HG03025 (cell line): ENCODE measurements at regions not wholly inside any gene's neighbourhood (a gene's known extent, or its start where the extent isn't known, plus 50 kb on each side); places are given as distances from the start of the nearest gene placed in this dataset.
A peak's percentile ranks its signal among the peaks of the same experiment; 100 is the strongest.
"Not testable (repeated sequence)": the region's sequence is repeated elsewhere in the genome, so short reads cannot be mapped to it uniquely, and the experiment has no call there.

Experiments used
- ATAC-seq: cut with Tn5 transposase; IDR thresholded peaks from one replicate; pipeline ENCODE4 v1.9.1; 2021; ENCODE audit warnings: mild to moderate bottlenecking, moderate library complexity; ENCODE audit not compliant: unreplicated experiment, low FRiP score

- ATAC-seq: not testable (repeated sequence)
Observed at GRCh38 chr1:199031170-199031569, 392.3 kb downstream of the PTPRC start.

GRCh38 chr1:199032479-199032878 is 393.6 kb downstream of the PTPRC start:
- not testable (repeated sequence) for ATAC-seq

- no peak for ATAC-seq
Observed at GRCh38 chr1:199033661-199034060, 394.8 kb downstream of the PTPRC start.

GRCh38 chr1:199038156-199038555 is 399.3 kb downstream of the PTPRC start:
- no peak for ATAC-seq

GRCh38 chr1:199040076-199040905 is 401.5 kb downstream of the PTPRC start:
- no peak for ATAC-seq

GRCh38 chr1:199041173-199041914 is 402.5 kb downstream of the PTPRC start:
- peak; percentile 99 for ATAC-seq

- ATAC-seq: no peak
Observed at GRCh38 chr1:199042193-199042592, 403.4 kb downstream of the PTPRC start.

- ATAC-seq: no peak
Observed at GRCh38 chr1:199044191-199044590, 405.4 kb downstream of the PTPRC start.

- ATAC-seq: no peak
Observed at GRCh38 chr1:199046618-199047017, 407.8 kb downstream of the PTPRC start.

- ATAC-seq: no peak
Observed at GRCh38 chr1:199054694-199055093, 415.9 kb downstream of the PTPRC start.

- no peak for ATAC-seq
Observed at GRCh38 chr1:199057322-199057721, 418.5 kb downstream of the PTPRC start.

- no peak for ATAC-seq
Observed at GRCh38 chr1:199058281-199058680, 419.4 kb downstream of the PTPRC start.

GRCh38 chr1:199064971-199065370 is 426.1 kb downstream of the PTPRC start:
- no peak for ATAC-seq

- ATAC-seq: peak; percentile 98
Observed at GRCh38 chr1:199067483-199067882, 428.6 kb downstream of the PTPRC start.

GRCh38 chr1:199071080-199071479 is 432.2 kb downstream of the PTPRC start:
- no peak for ATAC-seq

- ATAC-seq: no peak
Observed at GRCh38 chr1:199073166-199073565, 434.3 kb downstream of the PTPRC start.

GRCh38 chr1:199075792-199076191 is 437.0 kb downstream of the PTPRC start:
- no peak for ATAC-seq

GRCh38 chr1:199079994-199080393 is 441.2 kb downstream of the PTPRC start:
- no peak for ATAC-seq

GRCh38 chr1:199081739-199082138 is 442.9 kb downstream of the PTPRC start:
- ATAC-seq: peak; percentile 84

GRCh38 chr1:199082778-199083389 is 444.0 kb downstream of the PTPRC start:
- no peak for ATAC-seq

- ATAC-seq: no peak
Observed at GRCh38 chr1:199083680-199084079, 444.8 kb downstream of the PTPRC start.
